HG02642 (cell line): ENCODE measurements at regions not wholly inside any gene's neighbourhood (a gene's known extent, or its start where the extent isn't known, plus 50 kb on each side); places are given as distances from the start of the nearest gene placed in this dataset.
"Not testable (repeated sequence)": the region's sequence is repeated elsewhere in the genome, so short reads cannot be mapped to it uniquely, and the experiment has no call there.

Experiments used
- ATAC-seq: cut with Tn5 transposase; IDR thresholded peaks from one replicate; pipeline ENCODE4 v1.9.1; 2021; ENCODE audit warnings: mild to moderate bottlenecking; ENCODE audit not compliant: unreplicated experiment, poor library complexity

- no peak for ATAC-seq
These were observed 122.3 kb downstream of the BANF2 start for GRCh38 chr20:17822039-17822438.

GRCh38 chr20:17821606-17822005 is 121.8 kb downstream of the BANF2 start:
- not testable (repeated sequence) for ATAC-seq

- ATAC-seq = no peak
These were observed 119.8 kb downstream of the BANF2 start for GRCh38 chr20:17819395-17820093.

- ATAC-seq = no peak
These were observed 118.4 kb downstream of the BANF2 start for GRCh38 chr20:17818187-17818586.

- no peak for ATAC-seq
These were observed 117.2 kb downstream of the BANF2 start for GRCh38 chr20:17816804-17817587.

- no peak for ATAC-seq
These were observed 111.8 kb downstream of the BANF2 start for GRCh38 chr20:17811628-17811965.

- ATAC-seq = no peak
These were observed 111.3 kb downstream of the BANF2 start for GRCh38 chr20:17810847-17811627.

GRCh38 chr20:17810062-17810631 is 110.4 kb downstream of the BANF2 start:
- no peak for ATAC-seq

- no peak for ATAC-seq
These were observed 109.7 kb downstream of the BANF2 start for GRCh38 chr20:17809362-17810061.

GRCh38 chr20:17808782-17809181 is 109.0 kb downstream of the BANF2 start:
- no peak for ATAC-seq

GRCh38 chr20:17808357-17808756 is 108.6 kb downstream of the BANF2 start:
- ATAC-seq = no peak

- ATAC-seq = no peak
These were observed 107.9 kb downstream of the BANF2 start for GRCh38 chr20:17807651-17808050.

GRCh38 chr20:17806739-17807441 is 107.1 kb downstream of the BANF2 start:
- no peak for ATAC-seq

GRCh38 chr20:17806107-17806506 is 106.3 kb downstream of the BANF2 start:
- ATAC-seq = no peak

- no peak for ATAC-seq
These were observed 104.0 kb downstream of the BANF2 start for GRCh38 chr20:17803765-17804164.

- ATAC-seq = no peak
These were observed 99.9 kb downstream of the BANF2 start for GRCh38 chr20:17799575-17800227.

- no peak for ATAC-seq
These were observed 98.8 kb downstream of the BANF2 start for GRCh38 chr20:17798601-17799000.

GRCh38 chr20:17797579-17797978 is 97.8 kb downstream of the BANF2 start:
- ATAC-seq = no peak

GRCh38 chr20:17797161-17797560 is 97.4 kb downstream of the BANF2 start:
- ATAC-seq = no peak
